ENCODE measurements at regions not wholly inside any gene's neighbourhood (a gene's known extent, or its start where the extent isn't known, plus 50 kb on each side); places are given as distances from the start of the nearest gene placed in this dataset.

DNA sequence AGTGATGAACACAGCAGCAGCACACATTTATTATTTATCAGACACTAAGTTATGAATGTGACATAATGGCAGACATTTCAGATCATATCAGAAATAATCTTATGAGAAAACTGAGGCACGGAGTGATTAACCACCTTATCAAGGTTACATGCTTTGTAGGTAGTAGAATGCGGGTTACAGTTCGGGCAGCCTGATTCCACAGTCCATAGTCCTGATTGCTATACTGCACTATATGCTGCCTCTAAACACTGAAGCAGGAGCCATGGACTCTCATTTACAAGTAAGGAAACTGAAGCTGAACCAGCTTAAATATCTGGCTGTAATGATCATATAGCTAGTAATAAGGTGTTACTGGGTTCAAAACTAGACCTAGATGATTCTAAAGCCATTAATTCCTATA is 291.3 kb upstream of the ADAMTSL1 start:
- H3K27me3 Mint-ChIP-seq (ENCODE audit: unreplicated experiment), result no peaks in the 10 kb centered on the region
- no peaks in the 10 kb centered on the region for H3K4me1 Mint-ChIP-seq (ENCODE audit: unreplicated experiment)
- TF ChIP-seq, protein P1, sequence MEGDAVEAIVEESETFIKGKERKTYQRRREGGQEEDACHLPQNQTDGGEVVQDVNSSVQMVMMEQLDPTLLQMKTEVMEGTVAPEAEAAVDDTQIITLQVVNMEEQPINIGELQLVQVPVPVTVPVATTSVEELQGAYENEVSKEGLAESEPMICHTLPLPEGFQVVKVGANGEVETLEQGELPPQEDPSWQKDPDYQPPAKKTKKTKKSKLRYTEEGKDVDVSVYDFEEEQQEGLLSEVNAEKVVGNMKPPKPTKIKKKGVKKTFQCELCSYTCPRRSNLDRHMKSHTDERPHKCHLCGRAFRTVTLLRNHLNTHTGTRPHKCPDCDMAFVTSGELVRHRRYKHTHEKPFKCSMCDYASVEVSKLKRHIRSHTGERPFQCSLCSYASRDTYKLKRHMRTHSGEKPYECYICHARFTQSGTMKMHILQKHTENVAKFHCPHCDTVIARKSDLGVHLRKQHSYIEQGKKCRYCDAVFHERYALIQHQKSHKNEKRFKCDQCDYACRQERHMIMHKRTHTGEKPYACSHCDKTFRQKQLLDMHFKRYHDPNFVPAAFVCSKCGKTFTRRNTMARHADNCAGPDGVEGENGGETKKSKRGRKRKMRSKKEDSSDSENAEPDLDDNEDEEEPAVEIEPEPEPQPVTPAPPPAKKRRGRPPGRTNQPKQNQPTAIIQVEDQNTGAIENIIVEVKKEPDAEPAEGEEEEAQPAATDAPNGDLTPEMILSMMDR (IDR thresholded peaks at IDR 0.05; ENCODE audit: unreplicated experiment), result no peak
- DNase-seq (ENCODE audit: low spot score), result no peak
- H3K27ac Mint-ChIP-seq (ENCODE audit: unreplicated experiment), result no peak overlapping the region
- peaks cover 6% of the 10 kb centered on the region for H3K9me3 Mint-ChIP-seq (ENCODE audit: unreplicated experiment)
- no peaks in the 10 kb centered on the region for H3K36me3 Mint-ChIP-seq (ENCODE audit: low read depth, unreplicated experiment)
- H3K4me3 Mint-ChIP-seq (ENCODE audit: unreplicated experiment), result no peak overlapping the region

DNA sequence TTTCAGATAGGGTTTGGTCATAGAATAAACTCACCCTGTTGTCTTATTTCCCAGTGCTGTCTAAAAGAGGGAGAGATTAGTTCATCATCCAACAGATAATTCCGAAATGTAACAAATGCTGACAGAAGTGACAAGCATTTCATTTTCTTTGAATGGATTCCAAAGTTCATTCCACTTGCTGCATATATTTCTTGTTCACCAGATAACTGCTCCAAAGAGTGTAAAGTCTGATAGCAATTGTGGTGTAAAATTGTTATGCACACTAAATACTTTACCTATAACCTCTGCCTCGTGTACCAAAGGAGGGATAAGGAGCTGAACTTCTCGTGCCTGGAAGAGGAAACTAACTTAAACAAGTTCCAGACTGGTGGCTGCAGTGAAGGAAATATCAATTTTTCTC is 290.0 kb upstream of the ADAMTSL1 start:
- Mint-ChIP-seq H3K27ac (ENCODE audit: unreplicated experiment) (no peak overlapping the region), H3K4me3 (ENCODE audit: unreplicated experiment) (no peak overlapping the region), H3K27me3 (ENCODE audit: unreplicated experiment) (no peaks in the 10 kb centered on the region), H3K36me3 (ENCODE audit: low read depth, unreplicated experiment) (no peaks in the 10 kb centered on the region), H3K4me1 (ENCODE audit: unreplicated experiment) (peaks cover 6% of the 10 kb centered on the region), H3K9me3 (ENCODE audit: unreplicated experiment) (peaks cover 3% of the 10 kb centered on the region)
- no peak for DNase-seq (ENCODE audit: low spot score)
- TF ChIP-seq, protein P1 (IDR thresholded peaks at IDR 0.05; ENCODE audit: unreplicated experiment), result no peak

DNA sequence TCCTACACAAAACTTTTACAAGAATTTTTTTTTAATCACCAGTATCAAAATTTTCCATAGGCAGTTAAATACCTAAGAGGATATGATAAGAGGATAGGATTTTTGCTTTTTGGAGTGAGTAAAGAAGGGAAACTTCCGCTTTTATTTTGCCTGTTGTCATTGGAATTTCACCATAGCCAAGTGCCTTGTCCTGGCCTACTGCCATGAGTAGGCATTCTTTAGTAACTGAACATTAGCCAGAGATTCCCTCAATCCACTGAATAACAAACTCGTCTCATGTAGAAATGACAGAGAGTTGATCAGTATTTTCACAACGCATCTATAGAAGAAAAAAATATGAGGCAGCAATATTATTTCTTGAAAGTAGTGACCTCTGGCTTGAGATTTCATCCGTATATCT is 289.6 kb upstream of the ADAMTSL1 start:
- Mint-ChIP-seq H3K27ac (ENCODE audit: unreplicated experiment) (no peak overlapping the region), H3K4me3 (ENCODE audit: unreplicated experiment) (no peak overlapping the region)

DNA sequence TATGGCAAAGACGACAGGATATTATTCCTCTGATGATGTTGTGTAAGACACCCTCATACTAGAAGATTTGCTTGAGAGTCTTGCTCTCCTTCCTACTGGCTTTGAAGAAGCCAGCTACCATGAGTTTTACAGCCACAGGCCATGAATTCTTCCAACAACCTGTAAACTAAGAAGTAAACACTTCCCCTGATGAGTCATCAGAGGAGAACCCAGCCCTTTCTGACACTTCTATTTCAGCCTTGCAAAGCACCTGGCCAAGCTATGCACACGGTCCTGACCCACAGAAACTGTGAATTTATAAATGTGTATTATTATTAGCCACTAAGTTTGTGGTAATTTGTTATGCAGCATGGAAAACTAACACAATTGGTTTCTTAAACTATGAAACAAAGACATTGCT is 288.8 kb upstream of the ADAMTSL1 start:
- Mint-ChIP-seq H3K4me3 (ENCODE audit: unreplicated experiment) (no peak overlapping the region), H3K4me1 (ENCODE audit: unreplicated experiment) (peaks cover 6% of the 10 kb centered on the region), H3K27me3 (ENCODE audit: unreplicated experiment) (no peaks in the 10 kb centered on the region), H3K27ac (ENCODE audit: unreplicated experiment) (no peak overlapping the region), H3K9me3 (ENCODE audit: unreplicated experiment) (no peaks in the 10 kb centered on the region), H3K36me3 (ENCODE audit: low read depth, unreplicated experiment) (no peaks in the 10 kb centered on the region)
- TF ChIP-seq, protein P1 (IDR thresholded peaks at IDR 0.05; ENCODE audit: unreplicated experiment), result no peak
- DNase-seq (ENCODE audit: low spot score), result no peak

More for the DNA sequence above, 289.6 kb upstream of the ADAMTSL1 start:
- TF ChIP-seq, protein P1 (IDR thresholded peaks at IDR 0.05; ENCODE audit: unreplicated experiment), result no peak
- DNase-seq (ENCODE audit: low spot score), result no peak
- H3K36me3 Mint-ChIP-seq (ENCODE audit: low read depth, unreplicated experiment), result no peaks in the 10 kb centered on the region
- peaks cover 6% of the 10 kb centered on the region for H3K4me1 Mint-ChIP-seq (ENCODE audit: unreplicated experiment)
- H3K9me3 Mint-ChIP-seq (ENCODE audit: unreplicated experiment), result peaks cover under 1% of the 10 kb centered on the region
- no peaks in the 10 kb centered on the region for H3K27me3 Mint-ChIP-seq (ENCODE audit: unreplicated experiment)

DNA sequence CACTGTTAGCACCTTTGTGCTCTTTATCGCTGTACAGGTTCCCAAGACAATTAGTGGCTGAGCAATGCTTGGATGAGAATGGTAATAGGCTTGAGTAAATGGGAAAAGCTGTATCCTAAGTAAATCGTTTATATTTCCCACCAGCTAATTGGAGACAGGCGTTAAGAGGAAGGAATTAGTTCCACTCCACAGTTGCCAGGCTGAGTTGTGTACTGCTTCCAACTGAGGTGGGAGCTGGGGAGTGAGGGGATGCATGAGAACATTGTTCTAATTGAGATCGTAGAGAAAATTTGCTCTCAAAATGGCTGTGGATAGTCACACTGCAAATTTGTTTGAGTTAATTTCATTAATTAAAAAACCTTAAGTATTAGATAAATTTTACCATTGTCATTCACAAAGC is 285.0 kb upstream of the ADAMTSL1 start:
- TF ChIP-seq, protein P1 (IDR thresholded peaks at IDR 0.05; ENCODE audit: unreplicated experiment), result no peak
- H3K4me3 Mint-ChIP-seq (ENCODE audit: unreplicated experiment), result no peak overlapping the region
- no peak for DNase-seq (ENCODE audit: low spot score)
- H3K4me1 Mint-ChIP-seq (ENCODE audit: unreplicated experiment), result peaks cover 6% of the 10 kb centered on the region
- no peaks in the 10 kb centered on the region for H3K9me3 Mint-ChIP-seq (ENCODE audit: unreplicated experiment)
- no peak overlapping the region for H3K27ac Mint-ChIP-seq (ENCODE audit: unreplicated experiment)
- no peaks in the 10 kb centered on the region for H3K27me3 Mint-ChIP-seq (ENCODE audit: unreplicated experiment)
- no peaks in the 10 kb centered on the region for H3K36me3 Mint-ChIP-seq (ENCODE audit: low read depth, unreplicated experiment)

All from endothelial cell (in vitro differentiated cells).